ENCODE measurements at regions not wholly inside any gene's neighbourhood (a gene's known extent, or its start where the extent isn't known, plus 50 kb on each side); places are given as distances from the start of the nearest gene placed in this dataset.

DNA sequence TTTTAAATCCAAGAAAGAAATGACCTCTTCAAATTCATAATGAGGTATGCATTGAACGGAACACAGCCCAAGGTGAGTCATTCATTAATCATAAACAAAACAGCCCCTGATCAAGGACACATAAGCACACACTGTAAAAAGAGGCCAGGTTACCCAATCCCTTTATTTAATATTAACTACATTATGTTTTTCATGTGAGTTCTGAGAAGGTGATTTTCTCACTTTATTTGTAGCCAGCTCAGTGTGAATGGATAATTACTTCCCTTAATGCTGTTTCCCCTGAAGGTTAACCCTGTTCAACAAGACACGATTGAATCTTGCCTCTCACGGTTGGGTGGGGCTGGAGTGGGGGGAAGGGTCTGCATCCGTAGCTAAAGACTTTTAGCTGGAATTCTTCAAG is 257.3 kb upstream of the SALL1 start:
- Histone ChIP-seq H3K9ac (ENCODE audit: low read depth, low read length, poor library complexity) (no peak overlapping the region), H3K79me1 (ENCODE audit: low read depth, low read length) (no peaks in the 10 kb centered on the region), H2BK120ac (ENCODE audit: low read depth, low read length) (no peak overlapping the region), H3K4me2 (ENCODE audit: insufficient read depth, low read length, poor library complexity, severe bottlenecking) (no peak overlapping the region), H4K91ac (ENCODE audit: low read depth, low read length, poor library complexity) (no peak overlapping the region), H2BK12ac (ENCODE audit: low read length) (no peak overlapping the region), H3K4me3 (ENCODE audit: low read length in 2 of 2) (no peak overlapping the region), H3K4ac (ENCODE audit: low read length) (no peak overlapping the region), H3K36me3 (replicated peaks in 1 of 2; ENCODE audit: control insufficient read depth in 2 of 2, insufficient read depth in 2 of 2, low read length in 2 of 2) (no peaks in the 10 kb centered on the region), H3K27ac (replicated peaks; ENCODE audit: low read length) (no peak overlapping the region), H3K27me3 (ENCODE audit: control insufficient read depth in 3 of 3, insufficient read depth in 3 of 3, low read depth in 1 of 3, low read length in 3 of 3) (no peaks in the 10 kb centered on the region), H3K4me1 (ENCODE audit: control insufficient read depth in 2 of 2, insufficient read depth in 1 of 2, low read depth in 1 of 2, low read length in 2 of 2) (peaks cover 0 to 3% of the 10 kb centered on the region in 2 donors), H3K14ac (ENCODE audit: low read length) (no peak overlapping the region), H2AFZ (ENCODE audit: low read length) (no peak overlapping the region), H2BK5ac (ENCODE audit: low read length) (no peak overlapping the region), H3K23ac (ENCODE audit: low read depth, low read length, poor library complexity) (no peak overlapping the region), H3K18ac (ENCODE audit: low read length) (no peak overlapping the region), H3K9me3 (replicated peaks in 1 of 2; ENCODE audit: control insufficient read depth in 2 of 2, insufficient read depth in 1 of 2, low read depth in 1 of 2, low read length in 2 of 2) (no peaks in the 10 kb centered on the region), H2BK15ac (ENCODE audit: low read length) (no peak overlapping the region), H2AK5ac (ENCODE audit: low read depth, low read length) (no peak overlapping the region), H4K8ac (ENCODE audit: low read depth, low read length) (no peak overlapping the region)
- WGBS, 2 donors (ENCODE audit: extremely low coverage in 2 of 2, insufficient read length in 2 of 2, insufficient replicate concordance in 1 of 2), result no CpG with 5 or more reads among the region's 4 CpGs
- DNase-seq (ENCODE audit: low spot score), result no peak

DNA sequence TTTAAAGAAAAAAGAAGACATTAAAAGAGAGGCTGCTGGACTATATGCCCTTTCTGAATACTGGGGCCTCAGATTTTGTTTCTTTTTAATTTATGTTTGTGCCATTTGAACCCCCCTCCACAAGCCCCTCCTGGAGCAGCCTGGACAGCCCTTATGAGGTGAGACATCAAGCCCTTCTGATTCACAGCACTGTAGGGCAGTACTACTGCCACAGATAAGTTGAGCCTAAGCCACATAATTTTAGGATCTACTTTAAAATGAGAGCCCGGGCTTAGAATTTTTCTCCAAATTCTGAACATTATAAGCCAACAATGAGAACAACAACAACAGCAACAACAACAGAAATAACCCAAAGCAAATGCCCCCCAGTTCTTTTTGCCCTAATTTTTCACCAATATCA is 256.9 kb upstream of the SALL1 start:
- no peak overlapping the region for H3K27ac ChIP-seq (replicated peaks; ENCODE audit: low read length)
- H3K9ac ChIP-seq (ENCODE audit: low read depth, low read length, poor library complexity), result no peak overlapping the region
- H3K9me3 ChIP-seq (replicated peaks in 1 of 2; ENCODE audit: control insufficient read depth in 2 of 2, insufficient read depth in 1 of 2, low read depth in 1 of 2, low read length in 2 of 2), result no peaks in the 10 kb centered on the region

GRCh38 chr16:51407199-51407598 is 256.1 kb upstream of the SALL1 start:
- Histone ChIP-seq H3K9ac (ENCODE audit: low read depth, low read length, poor library complexity) (no peak overlapping the region), H2BK5ac (ENCODE audit: low read length) (no peak overlapping the region)
- no CpG with 5 or more reads among the region's 4 CpGs for WGBS, 2 donors (ENCODE audit: extremely low coverage in 2 of 2, insufficient read length in 2 of 2, insufficient replicate concordance in 1 of 2)

More for the DNA sequence above, 256.9 kb upstream of the SALL1 start:
- Histone ChIP-seq H2BK12ac (ENCODE audit: low read length) (no peak overlapping the region), H3K79me1 (ENCODE audit: low read depth, low read length) (no peaks in the 10 kb centered on the region), H3K4me3 (ENCODE audit: low read length in 2 of 2) (no peak overlapping the region), H4K8ac (ENCODE audit: low read depth, low read length) (no peak overlapping the region), H3K14ac (ENCODE audit: low read length) (no peak overlapping the region), H3K36me3 (replicated peaks in 1 of 2; ENCODE audit: control insufficient read depth in 2 of 2, insufficient read depth in 2 of 2, low read length in 2 of 2) (no peaks in the 10 kb centered on the region), H2BK120ac (ENCODE audit: low read depth, low read length) (no peak overlapping the region), H3K18ac (ENCODE audit: low read length) (no peak overlapping the region), H3K4me1 (ENCODE audit: control insufficient read depth in 2 of 2, insufficient read depth in 1 of 2, low read depth in 1 of 2, low read length in 2 of 2) (peaks cover 0 to 3% of the 10 kb centered on the region in 2 donors), H2BK5ac (ENCODE audit: low read length) (no peak overlapping the region), H2BK15ac (ENCODE audit: low read length) (no peak overlapping the region), H2AK5ac (ENCODE audit: low read depth, low read length) (no peak overlapping the region), H3K4me2 (ENCODE audit: insufficient read depth, low read length, poor library complexity, severe bottlenecking) (no peak overlapping the region), H3K27me3 (ENCODE audit: control insufficient read depth in 3 of 3, insufficient read depth in 3 of 3, low read depth in 1 of 3, low read length in 3 of 3) (no peaks in the 10 kb centered on the region), H2AFZ (ENCODE audit: low read length) (no peak overlapping the region), H3K23ac (ENCODE audit: low read depth, low read length, poor library complexity) (no peak overlapping the region), H3K4ac (ENCODE audit: low read length) (no peak overlapping the region), H4K91ac (ENCODE audit: low read depth, low read length, poor library complexity) (no peak overlapping the region)
- no CpG with 5 or more reads among the region's 1 CpG for WGBS, 2 donors (ENCODE audit: extremely low coverage in 2 of 2, insufficient read length in 2 of 2, insufficient replicate concordance in 1 of 2)
- no peak for DNase-seq (ENCODE audit: low spot score)

GRCh38 chr16:51405361-51405760 is 254.3 kb upstream of the SALL1 start:
- Histone ChIP-seq H3K36me3 (replicated peaks in 1 of 2; ENCODE audit: control insufficient read depth in 2 of 2, insufficient read depth in 2 of 2, low read length in 2 of 2) (no peaks in the 10 kb centered on the region), H2BK12ac (ENCODE audit: low read length) (no peak overlapping the region), H3K27ac (replicated peaks; ENCODE audit: low read length) (no peak overlapping the region), H3K79me1 (ENCODE audit: low read depth, low read length) (no peaks in the 10 kb centered on the region), H3K23ac (ENCODE audit: low read depth, low read length, poor library complexity) (no peak overlapping the region), H3K9me3 (replicated peaks in 1 of 2; ENCODE audit: control insufficient read depth in 2 of 2, insufficient read depth in 1 of 2, low read depth in 1 of 2, low read length in 2 of 2) (peaks cover 6 to 16% of the 10 kb centered on the region in 2 donors), H3K18ac (ENCODE audit: low read length) (no peak overlapping the region), H3K4me2 (ENCODE audit: insufficient read depth, low read length, poor library complexity, severe bottlenecking) (no peak overlapping the region), H3K14ac (ENCODE audit: low read length) (no peak overlapping the region), H3K27me3 (ENCODE audit: control insufficient read depth in 3 of 3, insufficient read depth in 3 of 3, low read depth in 1 of 3, low read length in 3 of 3) (no peaks in the 10 kb centered on the region), H2BK120ac (ENCODE audit: low read depth, low read length) (no peak overlapping the region), H3K9ac (ENCODE audit: low read depth, low read length, poor library complexity) (no peak overlapping the region), H3K4ac (ENCODE audit: low read length) (no peak overlapping the region), H2AK5ac (ENCODE audit: low read depth, low read length) (no peak overlapping the region), H2AFZ (ENCODE audit: low read length) (no peak overlapping the region), H3K4me3 (ENCODE audit: low read length in 2 of 2) (no peak overlapping the region), H2BK5ac (ENCODE audit: low read length) (no peak overlapping the region), H3K4me1 (ENCODE audit: control insufficient read depth in 2 of 2, insufficient read depth in 1 of 2, low read depth in 1 of 2, low read length in 2 of 2) (peaks cover 0 to 3% of the 10 kb centered on the region in 2 donors), H2BK15ac (ENCODE audit: low read length) (no peak overlapping the region), H4K91ac (ENCODE audit: low read depth, low read length, poor library complexity) (no peak overlapping the region), H4K8ac (ENCODE audit: low read depth, low read length) (no peak overlapping the region)
- whole genome bisulfite sequencing, 2 donors (ENCODE audit: extremely low coverage in 2 of 2, insufficient read length in 2 of 2, insufficient replicate concordance in 1 of 2), result no CpG with 5 or more reads among the region's 2 CpGs
- DNase-seq (ENCODE audit: low spot score), result no peak

More at GRCh38 chr16:51407199-51407598, 256.1 kb upstream of the SALL1 start:
- no peak overlapping the region for H2BK12ac ChIP-seq (ENCODE audit: low read length)
- no peaks in the 10 kb centered on the region for H3K36me3 ChIP-seq (replicated peaks in 1 of 2; ENCODE audit: control insufficient read depth in 2 of 2, insufficient read depth in 2 of 2, low read length in 2 of 2)
- no peak overlapping the region for H3K4me3 ChIP-seq (ENCODE audit: low read length in 2 of 2)
- no peak overlapping the region for H4K8ac ChIP-seq (ENCODE audit: low read depth, low read length)
- H3K18ac ChIP-seq (ENCODE audit: low read length), result no peak overlapping the region
- H2AFZ ChIP-seq (ENCODE audit: low read length), result no peak overlapping the region
- H3K4ac ChIP-seq (ENCODE audit: low read length), result no peak overlapping the region
- no peak for DNase-seq (ENCODE audit: low spot score)
- no peak overlapping the region for H4K91ac ChIP-seq (ENCODE audit: low read depth, low read length, poor library complexity)
- H2BK120ac ChIP-seq (ENCODE audit: low read depth, low read length), result no peak overlapping the region
- peaks cover 0 to under 1% of the 10 kb centered on the region in 2 donors for H3K9me3 ChIP-seq (replicated peaks in 1 of 2; ENCODE audit: control insufficient read depth in 2 of 2, insufficient read depth in 1 of 2, low read depth in 1 of 2, low read length in 2 of 2)
- H3K27ac ChIP-seq (replicated peaks; ENCODE audit: low read length), result no peak overlapping the region
- H3K4me2 ChIP-seq (ENCODE audit: insufficient read depth, low read length, poor library complexity, severe bottlenecking), result no peak overlapping the region
- H2AK5ac ChIP-seq (ENCODE audit: low read depth, low read length), result no peak overlapping the region
- no peak overlapping the region for H3K14ac ChIP-seq (ENCODE audit: low read length)
- peaks cover 0 to 3% of the 10 kb centered on the region in 2 donors for H3K4me1 ChIP-seq (ENCODE audit: control insufficient read depth in 2 of 2, insufficient read depth in 1 of 2, low read depth in 1 of 2, low read length in 2 of 2)
- no peaks in the 10 kb centered on the region for H3K79me1 ChIP-seq (ENCODE audit: low read depth, low read length)
- H3K23ac ChIP-seq (ENCODE audit: low read depth, low read length, poor library complexity), result no peak overlapping the region
- H2BK15ac ChIP-seq (ENCODE audit: low read length), result no peak overlapping the region
- no peaks in the 10 kb centered on the region for H3K27me3 ChIP-seq (ENCODE audit: control insufficient read depth in 3 of 3, insufficient read depth in 3 of 3, low read depth in 1 of 3, low read length in 3 of 3)

All from neuronal stem cell (in vitro differentiated cells).